ENCODE measurements at regions not wholly inside any gene's neighbourhood (a gene's known extent, or its start where the extent isn't known, plus 50 kb on each side); places are given as distances from the start of the nearest gene placed in this dataset.

DNA sequence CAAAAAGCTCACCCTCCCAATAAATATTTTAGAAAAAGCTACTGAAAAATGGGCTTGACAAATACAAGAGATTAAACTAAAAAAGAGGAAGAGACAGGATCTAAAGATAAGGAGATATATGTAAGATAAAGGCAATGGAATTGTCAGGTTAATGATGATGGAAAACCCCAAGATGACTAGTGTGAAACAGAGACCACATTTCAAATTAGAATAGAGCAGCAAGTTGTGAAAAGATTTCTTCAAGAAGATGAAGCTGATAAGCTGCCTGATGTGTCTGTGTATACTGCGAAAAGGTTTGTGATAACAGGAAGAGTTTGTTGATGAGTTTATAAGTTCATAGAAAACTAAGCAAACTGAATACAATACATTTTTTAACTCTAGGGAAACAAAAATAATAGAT, 840.1 kb upstream of the SLITRK5 start:
- no peak overlapping the region for H2BK5ac ChIP-seq (ENCODE audit: insufficient read length, low read length)
- no peak overlapping the region for H3K4me3 Mint-ChIP-seq
- no peak overlapping the region for H3T11ph ChIP-seq (ENCODE audit: low read length)
- H3K27me3 ChIP-seq (ENCODE audit: insufficient read depth, low read length): no peaks in the 10 kb centered on the region
- TF ChIP-seq, protein P1, sequence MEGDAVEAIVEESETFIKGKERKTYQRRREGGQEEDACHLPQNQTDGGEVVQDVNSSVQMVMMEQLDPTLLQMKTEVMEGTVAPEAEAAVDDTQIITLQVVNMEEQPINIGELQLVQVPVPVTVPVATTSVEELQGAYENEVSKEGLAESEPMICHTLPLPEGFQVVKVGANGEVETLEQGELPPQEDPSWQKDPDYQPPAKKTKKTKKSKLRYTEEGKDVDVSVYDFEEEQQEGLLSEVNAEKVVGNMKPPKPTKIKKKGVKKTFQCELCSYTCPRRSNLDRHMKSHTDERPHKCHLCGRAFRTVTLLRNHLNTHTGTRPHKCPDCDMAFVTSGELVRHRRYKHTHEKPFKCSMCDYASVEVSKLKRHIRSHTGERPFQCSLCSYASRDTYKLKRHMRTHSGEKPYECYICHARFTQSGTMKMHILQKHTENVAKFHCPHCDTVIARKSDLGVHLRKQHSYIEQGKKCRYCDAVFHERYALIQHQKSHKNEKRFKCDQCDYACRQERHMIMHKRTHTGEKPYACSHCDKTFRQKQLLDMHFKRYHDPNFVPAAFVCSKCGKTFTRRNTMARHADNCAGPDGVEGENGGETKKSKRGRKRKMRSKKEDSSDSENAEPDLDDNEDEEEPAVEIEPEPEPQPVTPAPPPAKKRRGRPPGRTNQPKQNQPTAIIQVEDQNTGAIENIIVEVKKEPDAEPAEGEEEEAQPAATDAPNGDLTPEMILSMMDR (conservative IDR thresholded peaks at IDR 0.05): no peak
- no peaks in the 10 kb centered on the region for H3K9me3 ChIP-seq (ENCODE audit: control insufficient read depth, low read depth, low read length)
- no peaks in the 10 kb centered on the region for H3K23me2 ChIP-seq (ENCODE audit: insufficient read length, low read depth, low read length, poor library complexity, severe bottlenecking)
- no peak overlapping the region for H3K56ac ChIP-seq (ENCODE audit: insufficient read length, low read depth, low read length)
- H2BK20ac ChIP-seq (ENCODE audit: low read depth, low read length, poor library complexity, severe bottlenecking): no peak overlapping the region
- no peaks in the 10 kb centered on the region for H3K27me3 Mint-ChIP-seq (ENCODE audit: low read depth)
- H2AK5ac ChIP-seq (ENCODE audit: insufficient read length, low read length): no peak overlapping the region
- no peak overlapping the region for H4K8ac ChIP-seq (replicated peaks; ENCODE audit: insufficient read length, low read depth, low read length)
- no peak for DNase-seq
- H3K4me1 Mint-ChIP-seq: peaks cover 7 to 9% of the 10 kb centered on the region in 2 experiments
- no peak overlapping the region for H3K18ac ChIP-seq (ENCODE audit: insufficient read length, low read depth, low read length)
- WGBS (ENCODE audit: extremely low coverage, insufficient read length, low lambda C conversion rate): no CpG with 5 or more reads among the region's 1 CpG
- no peak overlapping the region for H4K91ac ChIP-seq (ENCODE audit: insufficient read length, low read depth, low read length)
- no peak overlapping the region for H4K5ac ChIP-seq (ENCODE audit: insufficient read length, low read depth, low read length)
- H3K14ac ChIP-seq (ENCODE audit: insufficient read depth, low read length): no peak overlapping the region
- H2AFZ ChIP-seq (ENCODE audit: low read length): no peak overlapping the region
- H3K23ac ChIP-seq (ENCODE audit: insufficient read length, low read depth, low read length): no peak overlapping the region
- no peak overlapping the region for H2BK12ac ChIP-seq (ENCODE audit: insufficient read length, low read depth, low read length)
- H4K20me1 ChIP-seq (ENCODE audit: control insufficient read depth, insufficient read depth, insufficient read length): no peaks in the 10 kb centered on the region
- no peaks in the 10 kb centered on the region for H3K79me1 ChIP-seq (ENCODE audit: insufficient read depth, low read depth, low read length, poor library complexity, severe bottlenecking)
- H3K79me2 ChIP-seq (ENCODE audit: insufficient read depth, low read length): no peaks in the 10 kb centered on the region
- H3K36me3 Mint-ChIP-seq (ENCODE audit: insufficient read depth in 1 of 3, low read depth in 3 of 3): peaks cover 7 to 10% (median 7%) of the 10 kb centered on the region in 3 experiments
- H2BK120ac ChIP-seq (ENCODE audit: low read depth, low read length, poor library complexity, severe bottlenecking): no peak overlapping the region
- no peak overlapping the region for H3K4ac ChIP-seq (ENCODE audit: low read depth, low read length)
- no peak overlapping the region for H3K27ac ChIP-seq (ENCODE audit: insufficient read length, low read depth, low read length)
- no peak overlapping the region for H3K4me2 ChIP-seq (ENCODE audit: insufficient read depth, insufficient read length, low read length)
- no peak overlapping the region for H2BK15ac ChIP-seq (ENCODE audit: low read depth, low read length)
- H3K4me1 ChIP-seq (ENCODE audit: insufficient read depth, low read length): no peaks in the 10 kb centered on the region
- H3K9ac ChIP-seq (ENCODE audit: extremely low read depth, insufficient read length, low read length): no peak overlapping the region
- peaks cover 9 to 10% of the 10 kb centered on the region in 2 experiments for H3K9me3 Mint-ChIP-seq
- H3K27ac Mint-ChIP-seq: no peak overlapping the region

Measured in H9 (cell line).